Right hindlimb (tissue), 1 donor: ENCODE measurements at regions not wholly inside any gene's neighbourhood (a gene's known extent, or its start where the extent isn't known, plus 50 kb on each side); places are given as distances from the start of the nearest gene placed in this dataset.
"Not testable (repeated sequence)": the region's sequence is repeated elsewhere in the genome, so short reads cannot be mapped to it uniquely, and the experiment has no call there.

Source experiments
- DNase-seq: peaks from one replicate; pipeline ENCODE4 v3.0.0-alpha.2; 2018

DNA sequence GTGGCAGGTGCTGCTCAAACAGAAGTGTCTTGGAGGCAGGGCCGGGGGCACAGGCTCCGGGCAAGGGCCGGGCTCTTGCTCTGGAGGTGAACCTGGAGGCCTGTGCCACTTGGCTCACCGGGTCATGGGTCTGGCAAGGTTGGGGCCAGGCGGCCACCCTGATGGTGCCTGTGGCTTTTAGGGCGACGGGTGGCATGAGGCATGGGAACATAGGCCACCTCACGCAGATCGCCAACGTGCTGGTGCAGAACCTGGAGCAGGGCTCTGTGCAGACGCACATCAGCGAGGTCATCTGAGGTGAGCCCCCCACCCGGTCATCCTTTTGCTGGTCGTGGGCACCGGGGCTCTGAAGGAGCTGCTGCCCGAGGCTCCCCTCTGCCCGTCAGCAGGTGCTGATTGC, 202.7 kb downstream of the LIPI start:
- DNase-seq, result not testable (repeated sequence)

DNA sequence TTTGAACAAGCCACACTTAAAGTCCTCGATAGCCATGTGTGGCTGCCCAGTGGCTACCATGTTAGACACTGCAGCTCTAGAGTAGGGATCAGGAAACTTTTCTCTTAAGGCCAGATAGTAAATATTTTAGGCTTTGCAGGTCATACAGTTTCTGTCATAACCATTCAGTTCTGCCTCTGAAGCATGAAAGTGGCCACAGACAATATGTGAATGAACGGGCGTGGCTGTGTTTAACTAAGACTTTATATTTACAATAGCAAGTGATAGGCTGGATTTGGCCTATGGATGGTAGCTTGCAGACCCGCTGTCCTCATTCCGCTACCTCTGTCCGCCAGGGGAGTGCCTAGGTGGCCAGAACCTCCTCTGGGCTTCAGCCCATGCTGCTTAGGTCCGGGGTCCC, 204.6 kb downstream of the LIPI start:
- DNase-seq, result not testable (repeated sequence)

DNA sequence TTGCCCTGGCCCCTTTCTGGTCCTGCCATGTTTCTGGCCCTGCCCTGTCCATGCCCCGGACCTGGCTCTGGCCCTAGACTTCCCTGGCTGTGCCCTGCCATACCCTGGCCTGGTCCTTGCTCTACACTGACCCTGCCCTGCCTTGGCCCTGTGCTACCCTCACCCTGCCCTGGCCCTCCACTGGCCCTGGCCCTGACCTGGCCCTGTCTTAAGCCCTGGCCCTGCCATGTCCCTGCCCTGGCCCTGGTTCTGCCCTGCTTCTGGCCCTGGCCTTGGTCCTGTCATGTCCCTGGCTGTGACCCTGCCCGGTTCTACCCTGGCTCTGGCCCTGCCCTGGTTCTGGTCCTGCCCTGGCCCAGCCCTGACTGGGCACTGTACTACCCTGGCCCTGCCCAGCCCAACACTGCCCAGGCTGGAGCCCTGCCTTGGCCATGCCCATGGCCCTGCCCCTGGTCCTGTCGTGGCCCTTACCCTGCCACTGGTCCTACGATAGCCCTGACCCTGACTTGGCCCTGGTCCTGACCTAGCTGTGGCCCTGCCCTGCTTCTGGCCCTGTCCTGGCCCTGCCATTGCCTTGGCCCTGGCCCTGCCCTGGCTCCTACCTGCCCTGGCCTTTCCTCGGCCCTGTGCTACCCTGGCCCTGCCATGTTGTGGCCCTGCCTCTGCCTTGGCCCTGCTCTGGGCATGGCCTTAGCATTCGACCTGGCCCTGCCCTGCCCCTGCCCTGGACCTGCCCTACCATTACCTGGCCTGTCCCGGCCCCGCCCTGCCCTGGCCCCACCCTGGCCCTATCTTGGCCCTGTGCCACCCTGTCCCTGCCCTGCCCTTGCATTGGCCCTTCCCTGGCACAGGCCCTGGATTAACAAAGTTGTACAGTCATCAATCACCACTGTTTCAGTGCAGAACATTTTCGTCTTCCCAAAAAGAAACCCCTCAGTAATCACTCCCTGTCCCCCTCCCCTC, 223.5 kb downstream of the LIPI start:
- DNase-seq, result not testable (repeated sequence)

DNA sequence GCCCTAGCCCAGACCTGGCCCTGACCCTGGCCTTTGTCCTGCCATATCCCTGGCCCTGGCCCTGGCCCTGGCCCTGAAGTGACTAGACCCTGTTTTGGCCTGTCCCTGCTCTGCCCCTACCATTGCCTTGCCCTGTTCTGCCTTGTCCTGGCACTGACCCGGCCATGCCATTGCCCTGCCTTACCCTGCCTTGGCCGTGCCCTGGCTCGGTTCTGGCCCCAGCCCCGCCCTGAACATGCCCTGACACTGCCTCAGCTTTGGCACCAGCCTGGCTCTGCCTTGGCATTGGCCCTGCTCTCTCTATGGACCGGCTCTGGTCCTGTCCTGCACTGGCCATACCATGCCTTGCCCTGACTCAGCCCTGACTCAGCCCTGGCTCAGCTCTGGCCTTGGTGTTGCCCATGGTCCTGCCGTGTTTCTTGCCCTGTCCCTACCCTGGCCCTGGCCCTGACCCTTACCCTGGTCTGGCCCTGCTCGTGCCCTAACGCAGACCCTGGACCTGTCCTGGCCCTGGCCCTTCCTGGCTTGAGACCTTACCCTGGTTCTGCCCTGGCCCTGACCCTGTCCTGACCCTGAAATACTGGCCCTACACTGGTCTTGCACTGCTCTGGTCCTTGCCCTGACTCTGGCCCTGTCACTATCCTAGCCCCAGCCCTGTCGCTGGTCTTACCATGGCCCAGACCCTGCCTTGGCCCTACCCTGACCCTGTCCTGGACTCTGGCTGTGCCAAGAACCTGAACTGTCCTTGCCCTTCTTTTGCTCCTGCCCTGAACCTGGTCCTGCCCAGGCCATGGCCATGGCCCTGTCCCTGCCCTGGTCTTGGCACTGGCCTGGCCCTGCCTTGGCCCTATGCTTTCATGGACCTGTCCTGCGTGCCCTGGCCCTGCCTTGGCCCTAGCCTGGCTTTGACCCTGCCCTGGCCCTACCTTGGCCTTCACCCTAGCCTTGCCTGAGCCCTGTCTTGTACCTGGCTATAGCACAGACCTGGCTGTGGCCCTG, 224.6 kb downstream of the LIPI start:
- peak; percentile 14 for DNase-seq

DNA sequence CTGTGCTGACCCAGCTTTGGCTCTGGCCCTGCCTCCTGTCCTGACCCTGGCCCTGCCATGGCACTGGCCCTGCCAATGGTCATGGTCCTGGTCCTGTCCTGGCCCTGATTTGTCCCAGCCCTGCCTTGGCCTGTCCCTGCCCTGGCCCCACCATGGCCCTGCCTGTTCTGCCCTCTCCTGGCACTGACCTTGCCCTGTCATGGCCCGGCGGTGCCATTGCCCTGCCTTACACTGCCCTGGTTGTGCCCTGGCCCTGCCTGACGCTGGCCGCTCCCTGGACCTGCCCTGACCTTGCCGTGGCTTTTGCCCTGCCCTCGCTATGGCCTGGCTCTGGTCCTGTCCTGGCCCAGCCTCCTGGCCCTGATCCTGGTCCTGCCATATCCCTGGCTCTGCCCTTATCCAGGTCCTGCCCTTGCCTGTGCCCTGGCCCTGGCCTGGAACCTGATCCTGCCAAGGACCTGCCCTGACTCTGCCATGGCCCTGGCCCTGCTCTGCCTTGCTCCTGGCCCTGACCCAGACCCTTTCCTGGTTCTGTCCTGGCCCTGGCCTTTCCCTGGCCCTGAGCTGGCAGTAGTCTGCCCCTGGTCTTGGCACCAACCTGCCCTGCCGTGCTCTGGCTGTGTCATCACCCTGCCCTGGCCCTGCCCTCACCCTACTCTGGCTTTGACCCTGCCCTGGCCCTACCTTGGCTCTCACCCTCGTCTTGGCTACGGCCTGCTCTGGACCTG, 225.5 kb downstream of the LIPI start:
- peak; percentile 8 for DNase-seq

DNA sequence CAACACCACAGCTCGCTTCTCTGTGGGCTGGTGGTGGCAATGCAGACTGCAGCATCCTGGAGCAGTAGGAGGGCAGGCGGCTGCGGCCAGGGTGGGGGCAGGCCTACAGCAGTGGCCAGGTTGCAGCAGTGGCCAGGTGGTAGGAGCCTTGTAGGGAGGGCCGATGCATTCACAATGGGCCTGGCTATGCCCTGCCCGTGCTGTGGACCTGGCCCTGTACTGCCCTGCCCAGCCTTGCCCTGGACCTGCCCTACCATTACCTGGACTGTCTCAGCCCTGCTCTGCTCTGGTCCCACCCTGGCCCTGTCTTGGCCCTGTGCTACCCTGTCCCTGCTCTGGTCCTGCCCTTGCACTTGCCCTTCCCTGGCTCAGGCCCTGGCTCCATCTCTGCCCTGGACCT, 226.0 kb downstream of the LIPI start:
- not testable (repeated sequence) for DNase-seq

DNA sequence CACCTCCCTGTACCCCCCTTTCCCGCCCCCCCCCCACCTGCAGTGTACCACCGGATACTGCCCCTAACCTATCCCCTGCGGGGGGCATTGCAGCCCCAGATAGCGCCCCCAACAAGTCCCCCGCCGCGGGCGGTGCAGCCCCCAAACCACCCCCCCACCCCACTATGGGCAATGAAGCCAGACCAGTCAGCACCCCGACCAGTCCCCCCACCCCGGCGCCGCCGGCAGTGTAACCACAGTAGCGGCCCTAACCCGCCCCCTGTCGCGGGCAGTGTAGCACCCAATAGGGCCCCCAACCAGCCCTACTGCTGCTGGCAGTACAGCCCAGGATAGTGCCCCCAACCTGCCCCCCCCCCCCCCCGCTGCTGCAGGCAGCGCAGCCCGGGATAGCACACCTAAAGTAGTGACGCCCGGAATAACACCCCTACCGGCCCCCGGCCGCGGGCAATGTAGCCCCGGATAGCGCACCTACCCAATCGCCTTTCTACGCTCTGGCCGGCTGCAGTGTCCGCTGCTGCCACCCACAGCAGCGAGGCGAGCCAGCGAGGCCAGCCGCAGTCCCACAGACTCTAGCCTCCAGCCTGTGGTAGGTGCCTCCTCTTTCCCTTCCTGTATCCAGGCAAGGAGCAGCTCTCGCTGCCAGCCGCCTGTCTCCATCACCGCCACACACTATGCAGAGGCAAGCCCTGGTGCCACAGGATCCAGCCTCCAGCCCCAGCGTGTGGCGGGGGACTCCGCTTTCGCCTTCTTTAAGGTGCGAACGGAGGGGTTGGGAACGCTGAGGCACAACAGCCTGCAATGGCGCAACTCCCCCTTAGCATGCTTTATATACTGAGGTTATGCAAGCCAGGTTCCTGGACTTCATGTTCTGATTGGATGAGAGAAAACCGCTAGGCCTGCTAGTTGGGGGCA, 229.3 kb downstream of the LIPI start:
- DNase-seq, result not testable (repeated sequence)

DNA sequence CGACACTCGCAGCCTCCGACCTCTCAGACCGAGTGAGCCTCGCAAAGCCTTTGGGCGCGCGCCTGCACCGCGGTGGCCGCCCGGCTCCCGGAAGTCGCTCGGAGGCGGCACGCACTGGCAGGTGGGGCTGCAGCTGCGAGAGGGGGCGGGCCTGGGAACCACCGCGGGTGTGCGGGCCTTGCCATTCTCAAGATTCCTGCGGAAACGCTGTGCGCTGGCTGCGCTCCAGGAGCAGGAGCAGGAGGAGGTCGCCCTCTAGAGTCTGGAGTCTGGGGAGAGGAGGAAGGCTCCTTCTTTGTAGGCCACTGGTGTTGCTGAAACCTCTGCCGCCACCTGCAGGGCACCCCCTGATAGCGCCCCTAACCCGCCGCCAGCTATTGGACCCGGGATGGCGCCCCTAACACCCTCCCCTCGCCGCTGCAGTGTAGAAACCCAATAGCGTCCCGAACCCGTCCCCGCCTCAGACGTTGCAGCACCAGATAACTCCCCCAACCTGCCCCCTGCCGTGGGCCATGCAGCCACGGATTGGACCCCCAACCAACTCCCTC, 230.6 kb downstream of the LIPI start:
- peak; percentile 36 for DNase-seq

DNA sequence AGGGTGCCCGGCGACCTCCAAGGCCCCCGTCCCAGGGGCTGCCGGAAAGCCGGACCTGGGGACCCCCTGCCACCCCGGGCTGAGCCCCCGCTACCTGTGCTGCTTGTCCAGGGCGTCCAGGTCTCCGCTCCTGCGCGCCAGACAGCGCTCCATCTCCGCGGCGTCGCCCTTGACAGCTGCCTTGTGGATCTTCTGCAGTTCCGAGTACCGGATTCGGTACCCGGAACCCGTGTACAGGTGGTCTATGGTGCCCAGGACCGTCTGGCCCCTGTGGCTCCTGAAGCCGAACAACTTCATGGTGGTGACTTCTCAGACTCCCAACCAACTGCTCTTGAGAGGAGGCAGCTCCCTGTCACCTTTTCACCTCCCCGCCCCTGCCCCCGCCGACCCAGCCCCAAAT, 231.1 kb downstream of the LIPI start:
- DNase-seq, result not testable (repeated sequence)

DNA sequence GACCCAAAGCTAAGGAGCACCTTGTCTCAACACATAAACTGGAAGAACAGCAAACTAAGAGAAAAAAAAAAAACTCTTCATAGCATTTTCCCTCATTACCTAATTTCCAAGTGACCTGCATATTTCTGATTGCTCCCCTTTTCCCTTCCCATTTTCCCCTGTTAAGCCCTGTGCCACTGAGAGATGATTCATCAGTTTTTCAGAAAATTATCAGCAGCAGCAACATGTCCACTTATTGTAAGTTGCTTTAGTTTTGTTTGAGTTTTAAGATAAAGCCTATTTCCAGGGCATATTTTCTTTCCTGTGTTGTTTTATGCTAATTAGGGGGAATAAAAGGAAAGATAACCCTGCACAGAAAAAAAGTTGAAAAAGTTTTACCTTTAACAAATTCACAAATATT, 236.2 kb downstream of the LIPI start:
- not testable (repeated sequence) for DNase-seq

DNA sequence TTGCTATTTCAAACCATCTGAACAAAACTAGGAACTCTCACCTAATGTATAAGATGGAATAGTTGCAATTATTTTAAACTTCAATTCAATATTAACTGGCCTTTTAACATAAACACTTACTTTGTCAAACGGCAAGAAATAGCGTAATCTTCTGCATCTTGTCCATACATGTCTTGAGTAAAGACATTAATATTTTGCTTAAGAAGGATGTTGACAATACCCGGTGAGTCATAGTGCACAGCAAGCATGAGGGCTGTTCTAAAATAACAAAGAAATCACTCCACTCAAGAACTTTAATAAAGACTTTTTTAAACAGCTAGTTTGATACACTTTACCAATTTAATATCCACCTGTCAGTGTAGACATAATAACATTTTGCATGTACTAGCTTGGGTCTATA, 240.9 kb downstream of the LIPI start:
- not testable (repeated sequence) for DNase-seq

DNA sequence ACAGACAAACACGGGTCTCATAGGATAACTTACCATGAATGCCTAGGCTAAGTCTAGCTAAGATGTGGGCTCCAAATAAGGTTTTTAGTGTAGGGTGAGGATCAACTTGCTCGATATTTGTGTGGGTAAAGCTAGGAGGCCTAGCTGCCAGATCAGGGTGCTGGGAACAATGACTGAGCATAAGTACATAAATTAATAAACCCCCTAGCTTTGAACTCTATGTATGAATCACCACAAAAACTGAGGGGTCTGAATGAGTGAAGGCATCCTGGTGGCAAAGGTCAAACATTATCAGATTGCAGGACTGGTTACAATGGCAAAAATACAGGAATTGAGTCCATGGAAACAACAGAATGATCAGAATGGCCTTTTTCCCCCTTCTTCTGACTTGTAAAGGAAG, 241.8 kb downstream of the LIPI start:
- DNase-seq, result not testable (repeated sequence)

DNA sequence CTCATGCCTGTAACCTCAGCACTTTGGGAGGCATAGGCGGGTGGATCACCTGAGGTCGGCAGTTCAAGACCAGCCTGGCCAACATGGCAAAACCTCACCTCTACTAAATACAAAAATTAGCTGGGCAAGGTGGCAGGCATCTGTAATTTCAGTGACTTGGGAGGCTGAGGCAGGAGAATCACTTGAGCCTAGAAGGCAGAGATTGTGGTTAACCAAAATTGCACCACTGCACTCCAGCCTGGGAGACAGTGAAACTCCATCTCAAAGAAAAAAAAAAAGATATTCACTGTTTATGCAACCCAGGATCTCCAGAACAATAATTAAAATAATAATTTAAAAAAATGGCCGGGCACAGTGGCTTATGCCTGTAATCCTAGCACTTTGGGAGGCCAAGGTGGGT, 247.5 kb downstream of the LIPI start:
- not testable (repeated sequence) for DNase-seq

DNA sequence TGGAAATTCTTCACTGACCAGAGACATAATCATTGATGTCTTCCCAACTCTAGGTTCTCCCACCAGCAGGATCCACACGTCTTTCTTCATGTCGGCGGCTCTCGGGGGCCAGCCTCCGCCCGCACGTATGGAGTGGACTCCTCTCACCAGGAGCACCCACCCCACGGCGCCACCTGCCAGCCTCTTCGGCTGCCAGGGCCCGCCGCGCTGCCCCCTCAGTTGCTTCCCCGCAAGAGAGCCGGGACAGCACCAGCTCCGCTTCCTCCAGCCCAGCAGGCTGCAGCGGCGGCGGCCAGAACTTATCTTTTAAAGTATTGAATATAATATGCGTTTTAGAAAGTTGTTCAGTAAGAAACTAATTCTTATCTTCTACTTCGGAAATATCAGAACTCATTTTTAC, 273.5 kb downstream of the LIPI start:
- no peak for DNase-seq

DNA sequence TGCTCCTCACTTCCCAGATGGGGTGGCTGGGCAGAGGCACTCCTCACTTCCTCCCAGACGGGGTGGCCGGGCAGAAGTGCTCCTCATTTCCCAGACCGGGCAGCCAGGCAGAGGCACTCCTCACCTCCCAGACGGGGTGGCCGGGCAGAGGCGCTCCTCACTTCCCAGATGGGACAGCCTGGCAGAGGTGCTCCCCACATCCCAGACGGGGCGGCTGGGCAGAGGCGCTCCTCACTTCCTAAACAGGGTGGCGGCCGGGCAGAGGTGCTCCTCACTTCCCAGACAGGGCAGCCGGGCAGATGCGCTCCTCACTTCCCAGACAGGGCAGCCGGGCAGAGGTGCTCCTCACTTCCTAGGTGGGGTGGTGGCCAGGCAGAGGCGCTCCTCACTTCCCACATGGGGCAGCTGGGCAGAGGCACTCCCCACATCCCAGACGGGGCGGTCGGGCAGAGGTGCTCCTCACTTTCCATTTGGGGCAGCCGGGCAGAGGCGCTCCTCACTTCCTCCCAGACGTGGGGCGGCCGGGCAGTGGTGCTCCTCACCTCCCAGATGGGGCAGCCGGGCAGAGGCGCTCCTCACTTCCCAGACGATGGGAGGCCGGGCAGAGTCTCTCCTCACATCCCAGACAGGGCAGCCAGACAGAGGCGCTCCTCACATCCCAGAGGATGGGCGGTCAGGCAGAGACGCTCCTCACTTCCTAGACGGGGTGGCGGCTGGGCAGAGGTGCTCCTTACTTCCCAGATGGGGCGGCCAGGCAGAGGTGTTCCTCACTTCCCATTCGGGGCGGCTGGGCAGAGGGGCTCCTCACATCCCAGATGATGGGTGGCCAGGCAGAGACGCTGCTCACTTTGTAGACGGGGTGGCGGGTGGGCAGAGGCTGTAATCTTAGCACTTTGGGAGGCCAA, 274.5 kb downstream of the LIPI start:
- not testable (repeated sequence) for DNase-seq

DNA sequence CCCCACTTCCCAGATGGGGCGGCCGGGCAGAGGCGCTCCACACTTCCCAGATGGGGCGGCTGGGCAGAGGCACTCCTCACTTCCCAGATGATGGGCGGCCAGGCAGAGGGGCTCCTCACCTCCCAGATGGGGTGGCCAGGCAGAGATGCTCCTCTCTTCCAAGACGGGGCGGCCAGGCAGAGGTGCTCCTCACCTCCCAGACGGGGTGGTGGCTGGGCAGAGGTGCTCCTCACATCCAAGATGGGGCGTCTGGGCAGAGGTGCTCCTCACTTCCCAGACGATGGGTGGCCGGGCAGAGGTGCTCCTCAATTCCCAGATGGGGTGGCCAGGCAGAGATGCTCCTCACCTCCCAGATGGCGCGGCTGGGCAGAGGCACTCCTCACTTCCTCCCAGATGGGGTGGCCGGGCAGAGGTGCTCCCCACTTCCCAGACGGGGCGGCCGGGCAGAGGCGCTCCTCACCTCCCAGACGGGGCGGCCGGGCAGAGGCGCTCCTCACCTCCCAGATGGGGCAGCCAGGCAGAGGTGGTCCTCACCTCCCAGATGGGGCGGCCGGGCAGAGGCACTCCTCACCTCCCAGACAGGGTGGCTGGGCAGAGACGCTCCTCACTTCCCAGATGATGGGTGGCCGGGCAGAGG, 275.2 kb downstream of the LIPI start:
- not testable (repeated sequence) for DNase-seq

DNA sequence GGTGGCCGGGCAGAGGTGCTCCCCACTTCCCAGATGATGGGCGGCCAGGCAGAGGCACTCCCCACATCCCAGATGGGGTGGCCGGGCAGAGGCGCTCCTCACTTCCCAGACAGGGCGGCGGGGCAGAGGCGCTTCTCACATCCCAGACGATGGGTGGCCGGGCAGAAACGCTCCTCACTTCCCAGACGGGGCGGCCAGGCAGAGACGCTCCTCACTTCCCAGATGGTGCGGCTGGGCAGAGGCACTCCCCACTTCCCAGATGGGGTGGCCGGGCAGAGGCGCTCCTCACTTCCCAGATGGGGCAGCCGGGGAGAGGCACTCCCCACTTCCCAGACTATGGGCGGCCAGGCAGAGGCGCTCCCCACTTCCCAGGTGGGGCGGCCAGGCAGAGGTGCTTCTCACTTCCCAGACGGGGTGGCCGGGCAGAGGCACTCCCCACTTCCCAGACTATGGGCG, 275.8 kb downstream of the LIPI start:
- not testable (repeated sequence) for DNase-seq

DNA sequence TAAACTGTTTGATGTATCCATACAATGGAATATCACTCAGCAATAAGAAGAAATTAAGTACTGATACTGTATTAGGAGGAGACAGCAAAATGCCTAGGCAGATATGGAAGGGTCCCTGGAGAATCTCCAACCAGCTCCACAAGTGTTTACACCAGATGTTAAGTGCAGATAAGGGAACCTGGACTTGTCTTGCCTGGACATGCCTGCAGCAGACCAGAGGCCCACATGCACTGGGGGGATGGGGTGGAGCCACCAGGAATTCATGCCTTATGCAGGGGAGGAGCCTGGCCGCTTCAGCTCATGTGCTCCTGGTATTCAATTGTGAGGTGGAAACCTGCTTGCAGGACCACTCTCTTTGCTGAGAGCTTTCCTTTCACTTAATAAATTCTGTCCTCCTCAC, 287.6 kb downstream of the LIPI start:
- not testable (repeated sequence) for DNase-seq

DNA sequence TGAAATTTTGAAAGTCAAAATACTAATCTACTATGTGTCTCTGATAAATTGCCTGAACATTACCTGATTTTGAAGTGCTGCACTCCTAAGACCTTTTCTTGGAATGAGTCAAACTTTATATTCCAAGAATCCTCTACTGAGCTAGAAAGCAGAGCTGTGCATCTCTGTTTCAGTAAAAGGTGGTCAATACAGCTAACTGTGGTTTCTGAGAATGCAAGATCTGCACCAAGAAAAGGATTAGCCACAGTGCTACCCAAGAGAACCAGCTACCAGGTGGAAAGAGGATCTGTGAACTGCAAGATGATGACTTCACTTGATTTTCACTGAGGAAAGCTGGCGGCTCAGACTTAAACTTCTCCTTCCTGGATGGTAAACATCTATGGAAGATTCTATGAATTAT, 289.3 kb downstream of the LIPI start:
- not testable (repeated sequence) for DNase-seq
